NAMALWA (cell line): ENCODE measurements at regions not wholly inside any gene's neighbourhood (a gene's known extent, or its start where the extent isn't known, plus 50 kb on each side); places are given as distances from the start of the nearest gene placed in this dataset.
A peak's percentile ranks its signal among the peaks of the same experiment; 100 is the strongest.
"Not testable (repeated sequence)": the region's sequence is repeated elsewhere in the genome, so short reads cannot be mapped to it uniquely, and the experiment has no call there.

Experiments
- DNase-seq: peaks from one replicate; pipeline ENCODE4 v3.0.0-alpha.2; 2015; ENCODE audit warnings: low spot score

- no peak for DNase-seq
Observed at GRCh38 chr3:165635791-165636683, 201.2 kb downstream of the BCHE start.

GRCh38 chr3:165624761-165625160 lies 212.5 kb downstream of the BCHE start:
- DNase-seq: peak; percentile 11

GRCh38 chr3:165622356-165622755 lies 214.9 kb downstream of the BCHE start:
- DNase-seq: no peak

- DNase-seq: no peak
Observed at GRCh38 chr3:165619069-165619468, 218.2 kb downstream of the BCHE start.

- DNase-seq: no peak
Observed at GRCh38 chr3:165617134-165617533, 220.1 kb downstream of the BCHE start.

- DNase-seq: no peak
Observed at GRCh38 chr3:165614337-165614736, 222.9 kb downstream of the BCHE start.

GRCh38 chr3:165613014-165613413 lies 224.2 kb downstream of the BCHE start:
- no peak for DNase-seq

GRCh38 chr3:165607221-165607620 lies 230.0 kb downstream of the BCHE start:
- DNase-seq: no peak

GRCh38 chr3:165603196-165603595 lies 234.0 kb downstream of the BCHE start:
- no peak for DNase-seq

GRCh38 chr3:165572566-165572965 lies 264.7 kb downstream of the BCHE start:
- not testable (repeated sequence) for DNase-seq

GRCh38 chr3:165568907-165569462 lies 268.2 kb downstream of the BCHE start:
- DNase-seq: no peak

- DNase-seq: no peak
Observed at GRCh38 chr3:165555785-165556184, 281.4 kb downstream of the BCHE start.

GRCh38 chr3:165553371-165553770 lies 283.9 kb downstream of the BCHE start:
- DNase-seq: no peak

GRCh38 chr3:165549665-165550064 lies 287.6 kb downstream of the BCHE start:
- no peak for DNase-seq

- DNase-seq: no peak
Observed at GRCh38 chr3:165549037-165549436, 288.2 kb downstream of the BCHE start.

- DNase-seq: no peak
Observed at GRCh38 chr3:165545059-165545458, 292.2 kb downstream of the BCHE start.

- DNase-seq: no peak
Observed at GRCh38 chr3:165544432-165544831, 292.8 kb downstream of the BCHE start.

- no peak for DNase-seq
Observed at GRCh38 chr3:165538166-165538565, 299.1 kb downstream of the BCHE start.

GRCh38 chr3:165532851-165533250 lies 304.4 kb downstream of the BCHE start:
- DNase-seq: no peak

- no peak for DNase-seq
Observed at GRCh38 chr3:165529451-165529850, 307.8 kb downstream of the BCHE start.

- DNase-seq: peak; percentile 4
Observed at GRCh38 chr3:165526367-165526766, 310.9 kb downstream of the BCHE start.

- no peak for DNase-seq
Observed at GRCh38 chr3:165523801-165524200, 313.4 kb downstream of the BCHE start.

GRCh38 chr3:165522386-165522785 lies 314.8 kb downstream of the BCHE start:
- no peak for DNase-seq
